ENCODE measurements at regions not wholly inside any gene's neighbourhood (a gene's known extent, or its start where the extent isn't known, plus 50 kb on each side); places are given as distances from the start of the nearest gene placed in this dataset.

GRCh38 chr14:104376202-104377140 is 203.1 kb upstream of the C14orf180 start:
- DNase-seq, result no peak

- no peak for DNase-seq
Measured at GRCh38 chr14:104377256-104377655, 202.3 kb upstream of the C14orf180 start.

DNA sequence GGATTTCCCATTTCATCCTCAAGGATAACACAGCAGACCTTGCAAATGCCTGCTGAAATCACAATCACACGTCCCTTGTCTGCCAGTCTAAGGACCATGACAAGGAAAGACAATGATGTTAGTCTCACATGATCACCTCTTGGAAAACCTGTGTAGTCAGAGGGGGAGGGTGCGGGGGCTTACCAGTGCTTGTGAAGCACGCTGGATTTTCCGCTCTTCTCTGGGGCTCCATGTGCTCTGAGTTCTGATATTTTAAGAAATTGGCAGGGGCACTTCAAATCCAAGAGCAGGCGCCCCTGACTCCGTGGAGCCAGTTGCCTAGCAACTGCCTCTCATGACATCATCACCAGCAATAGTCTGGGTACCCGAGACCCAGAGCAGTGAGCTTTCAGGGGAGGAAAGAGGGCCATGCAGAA is 200.9 kb upstream of the C14orf180 start:
- DNase-seq, result no peak

DNA sequence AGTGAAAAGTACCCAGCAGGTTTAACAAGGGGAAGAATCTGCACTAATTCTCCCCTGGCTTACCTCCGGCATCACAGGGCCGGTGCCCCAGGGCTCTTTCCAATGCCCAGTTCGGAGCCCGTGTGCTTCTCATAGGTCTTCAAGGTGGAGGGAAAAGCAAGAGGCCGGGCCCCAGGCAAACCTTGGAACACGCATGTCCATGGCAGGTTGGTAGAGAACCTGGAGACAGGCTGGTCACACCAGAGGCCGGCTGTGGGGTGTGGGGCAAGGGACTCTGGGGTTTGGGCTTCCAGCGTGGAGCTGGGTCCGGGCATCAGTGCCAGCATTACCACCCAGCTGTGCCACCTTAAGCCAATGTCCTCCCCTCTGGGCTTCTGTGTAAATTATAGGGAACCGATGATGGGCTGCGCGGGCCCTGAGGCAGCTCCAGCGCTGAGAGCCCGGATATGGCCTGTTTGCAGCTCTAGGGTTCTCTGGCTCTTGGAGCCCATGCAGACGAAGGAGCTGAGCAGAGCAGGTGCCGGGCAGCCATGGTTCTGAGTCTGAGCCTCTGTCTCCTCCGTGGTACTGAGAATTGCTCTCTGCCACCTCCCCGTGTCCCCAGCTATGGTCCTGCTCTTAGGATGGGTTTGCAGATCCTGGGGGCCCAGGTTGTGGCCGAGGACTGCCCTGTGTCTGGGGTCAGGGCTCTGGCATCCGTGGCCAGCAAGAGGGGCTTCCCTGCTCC is 197.0 kb upstream of the C14orf180 start:
- no peak for DNase-seq

GRCh38 chr14:104383088-104383995 is 196.2 kb upstream of the C14orf180 start:
- DNase-seq, result no peak

DNA sequence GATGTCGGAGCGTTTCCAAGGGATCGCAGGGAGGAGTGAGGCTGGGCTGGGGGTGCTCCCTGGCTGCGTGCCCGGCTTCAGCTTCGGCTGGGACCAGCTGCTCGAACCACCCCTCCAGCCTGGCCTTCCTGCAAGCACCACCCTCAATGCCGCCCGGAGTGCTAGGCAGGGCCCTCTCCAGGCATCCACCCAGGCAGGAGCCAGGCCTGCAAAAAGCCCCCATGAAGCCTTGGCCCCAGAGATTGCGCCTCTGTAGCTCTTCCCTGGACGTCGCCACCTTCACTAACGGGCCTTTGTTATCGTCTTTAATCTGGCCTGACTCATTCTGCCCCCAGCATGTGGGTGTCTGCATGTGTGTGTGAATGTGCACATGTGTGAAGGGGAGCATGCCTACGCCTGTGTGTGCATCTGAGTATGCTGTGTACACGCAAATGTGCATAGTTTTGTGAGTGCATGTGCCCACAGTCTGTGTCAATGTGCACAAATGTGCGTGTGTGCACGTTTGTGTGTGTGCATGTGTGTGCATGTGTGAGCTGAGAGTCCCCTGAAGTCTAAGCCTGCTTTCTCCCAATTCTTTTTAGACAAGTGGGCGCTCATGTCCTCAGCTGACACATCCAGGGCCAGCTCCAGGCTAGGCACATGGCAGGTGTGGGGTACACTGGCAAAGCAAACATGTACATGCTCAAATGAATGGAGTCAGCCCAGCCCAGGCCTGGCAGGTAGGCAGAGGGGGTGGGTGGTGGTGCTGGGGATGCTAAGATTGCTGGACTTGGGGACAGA is 195.4 kb upstream of the C14orf180 start:
- no peak for DNase-seq

DNA sequence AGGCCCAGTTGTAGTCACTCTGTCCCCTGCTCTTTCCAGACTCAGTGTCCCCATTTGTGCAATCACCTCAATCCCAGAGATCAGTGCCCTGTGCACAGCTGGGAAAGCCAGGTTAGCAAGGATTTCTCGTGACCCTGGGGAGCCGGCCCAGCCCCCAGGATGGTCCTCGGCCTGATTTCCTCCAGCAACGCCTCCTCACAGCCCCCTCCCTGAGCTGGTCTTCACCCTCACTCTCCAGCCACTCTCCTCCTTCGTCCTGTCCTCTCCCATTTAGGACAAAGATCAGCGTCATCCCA is 194.8 kb upstream of the C14orf180 start:
- DNase-seq, result no peak

DNA sequence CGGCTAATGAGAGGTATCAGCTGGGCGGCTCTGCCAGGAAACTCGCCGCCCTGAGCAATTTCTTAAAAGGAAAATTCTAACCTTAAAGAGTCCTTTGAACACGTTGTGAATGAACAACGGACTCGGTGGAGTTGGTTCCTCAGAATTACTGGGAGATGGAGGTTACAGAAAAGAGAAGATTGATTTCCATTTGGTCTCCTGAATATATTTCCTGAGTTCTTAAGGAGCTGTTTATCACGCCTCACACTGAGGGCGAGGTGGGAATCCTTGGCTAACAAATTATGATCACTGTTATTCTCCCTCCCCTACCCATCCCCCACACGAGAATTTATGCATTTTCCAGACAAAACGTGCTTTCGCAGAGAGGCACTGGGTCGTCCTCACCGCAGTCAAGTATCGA is 194.5 kb upstream of the C14orf180 start:
- DNase-seq, result no peak

- no peak for DNase-seq
Measured at GRCh38 chr14:104385531-104386101, 193.9 kb upstream of the C14orf180 start.

- no peak for DNase-seq
Measured at GRCh38 chr14:104386151-104386841, 193.3 kb upstream of the C14orf180 start.

- no peak for DNase-seq
Measured at GRCh38 chr14:104387022-104388010, 192.2 kb upstream of the C14orf180 start.

- no peak for DNase-seq
Measured at GRCh38 chr14:104388011-104388521, 191.5 kb upstream of the C14orf180 start.

DNA sequence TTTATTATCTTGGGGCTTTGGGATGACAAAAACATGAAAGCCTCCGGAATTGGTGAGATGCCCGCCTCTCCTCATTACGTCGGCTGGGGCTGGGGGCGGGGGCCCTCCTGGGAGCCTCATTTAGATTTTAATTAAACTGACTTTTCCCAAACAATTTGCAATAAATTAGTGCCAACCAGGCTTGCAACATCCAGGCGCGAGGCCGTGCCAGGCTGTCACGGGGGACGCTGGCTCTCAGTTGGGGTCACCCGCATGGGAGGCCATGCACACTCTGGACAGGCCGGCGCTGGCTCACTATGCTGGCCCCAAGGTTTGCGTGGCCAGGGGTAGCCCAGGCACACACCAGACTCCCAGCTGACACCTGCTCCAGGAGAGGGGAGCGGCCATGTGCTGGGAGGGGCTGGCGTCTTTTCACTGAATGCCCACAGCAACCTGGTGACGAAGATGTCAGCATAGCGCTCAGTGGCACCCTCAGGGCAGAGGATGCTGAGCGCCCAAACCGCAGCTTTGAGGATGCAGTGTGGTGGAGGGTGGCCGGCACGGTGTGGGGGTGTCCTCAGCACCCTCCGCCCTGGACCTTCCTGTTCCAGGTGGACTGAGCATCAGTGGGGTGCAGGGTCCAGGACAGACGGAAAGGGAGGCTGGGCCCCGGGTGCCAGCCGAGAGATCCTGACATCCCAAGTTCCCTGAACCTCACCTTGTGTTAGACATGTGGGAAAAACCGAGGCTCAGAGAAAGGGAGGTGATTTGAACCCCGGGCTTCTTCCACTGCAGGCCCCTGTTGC is 190.8 kb upstream of the C14orf180 start:
- DNase-seq, result no peak

- DNase-seq, result no peak
Measured at GRCh38 chr14:104389326-104390220, 190.0 kb upstream of the C14orf180 start.

DNA sequence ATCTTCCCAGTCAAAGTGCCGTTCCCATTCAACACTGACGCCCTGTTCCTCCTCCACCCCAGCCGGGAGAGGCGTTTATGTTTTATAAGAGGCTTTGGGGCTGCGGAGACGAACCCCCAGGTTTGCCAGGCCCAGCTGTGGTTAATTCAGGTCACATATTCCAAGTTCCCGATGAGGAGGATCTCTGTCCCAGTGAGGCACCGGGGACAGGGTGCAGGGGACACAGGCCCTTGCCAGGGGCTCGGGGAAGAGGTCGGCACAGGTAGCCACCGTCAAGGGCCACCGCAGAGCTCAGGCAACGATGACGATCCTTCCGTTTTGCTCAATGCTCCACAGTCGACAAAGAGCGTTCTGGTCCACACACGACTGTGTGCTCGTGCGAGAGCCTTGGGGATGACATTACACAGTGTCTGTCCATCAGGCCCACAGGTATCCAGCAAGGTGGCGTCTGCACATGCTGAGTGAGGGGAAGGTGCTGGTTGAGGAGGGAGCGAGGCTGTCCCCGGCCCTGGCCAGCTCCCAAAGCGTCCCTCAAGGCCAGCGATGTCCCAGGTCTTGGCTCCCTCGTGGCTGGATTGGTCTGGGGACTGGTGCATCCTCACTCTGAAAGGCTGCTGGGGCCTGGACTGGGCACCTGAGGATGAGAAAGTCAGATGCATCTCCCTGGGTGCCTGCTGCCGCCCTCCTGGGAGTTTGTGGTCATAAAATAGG is 189.2 kb upstream of the C14orf180 start:
- DNase-seq, result no peak

DNA sequence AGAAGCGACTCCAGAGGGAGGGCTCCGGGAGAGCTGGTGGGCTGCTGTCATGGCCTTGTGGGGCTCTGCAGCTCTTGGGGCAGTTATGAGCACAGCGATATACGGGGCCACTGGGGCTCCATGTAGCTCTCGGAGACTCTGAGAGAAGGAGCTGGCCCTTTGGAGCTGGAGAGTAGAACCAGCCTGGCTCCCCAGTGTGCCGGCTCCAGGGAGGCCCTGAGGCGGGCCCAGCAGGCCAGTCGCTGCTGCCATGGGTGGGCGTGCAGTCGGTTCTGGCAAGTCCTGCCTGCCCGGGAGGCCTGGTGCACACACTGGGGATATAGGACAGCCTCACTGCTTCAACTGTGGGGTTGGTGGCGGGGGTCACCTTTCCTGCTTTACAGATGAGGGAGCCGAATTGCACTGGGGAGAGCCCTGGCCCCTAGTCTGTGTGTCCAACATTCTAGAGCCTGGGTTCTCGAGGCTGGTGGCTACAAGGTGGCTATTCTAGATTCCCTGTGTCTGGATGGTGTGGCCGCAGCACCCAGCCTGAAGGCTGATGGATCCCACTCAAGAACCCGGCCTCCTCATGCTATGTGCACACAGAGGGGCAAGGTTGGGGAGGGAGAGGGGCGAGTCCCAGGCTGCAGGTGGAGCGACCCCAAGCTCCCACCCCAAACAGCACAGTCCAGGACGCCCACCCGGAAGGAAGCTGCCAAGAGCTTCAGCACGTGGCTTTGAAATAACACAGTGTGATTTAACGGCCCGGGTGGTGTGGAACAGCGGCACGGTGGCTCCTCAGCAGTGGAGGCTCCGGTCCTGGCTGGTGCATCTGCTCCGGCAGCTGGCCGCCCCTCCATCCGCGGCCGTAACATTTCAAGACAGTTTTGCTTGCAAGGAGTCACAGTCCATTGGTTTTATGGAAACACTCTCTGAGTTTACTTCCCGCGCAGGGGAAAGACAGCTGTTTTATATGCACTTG is 188.3 kb upstream of the C14orf180 start:
- DNase-seq, result no peak
